ENCODE measurements at regions not wholly inside any gene's neighbourhood (a gene's known extent, or its start where the extent isn't known, plus 50 kb on each side); places are given as distances from the start of the nearest gene placed in this dataset.

- no peak for DNase-seq
Measured at GRCh38 chr11:31895926-31896325, 84.8 kb upstream of the PAX6 start.

- DNase-seq, result no peak
Measured at GRCh38 chr11:31887180-31887579, 76.1 kb upstream of the PAX6 start.

- no peak for DNase-seq
Measured at GRCh38 chr11:31884080-31884479, 73.0 kb upstream of the PAX6 start.

- DNase-seq, result no peak
Measured at GRCh38 chr11:31883435-31883834, 72.3 kb upstream of the PAX6 start.

GRCh38 chr11:31882951-31883392 lies 71.8 kb upstream of the PAX6 start:
- no peak for DNase-seq

GRCh38 chr11:31881825-31882224 lies 70.7 kb upstream of the PAX6 start:
- no peak for DNase-seq

GRCh38 chr11:31879681-31880080 lies 68.6 kb upstream of the PAX6 start:
- DNase-seq, result no peak

GRCh38 chr11:31877863-31878262 lies 66.7 kb upstream of the PAX6 start:
- DNase-seq, result no peak

GRCh38 chr11:31877083-31877482 lies 66.0 kb upstream of the PAX6 start:
- no peak for DNase-seq

- no peak for DNase-seq
Measured at GRCh38 chr11:31875866-31876560, 64.9 kb upstream of the PAX6 start.

GRCh38 chr11:31874631-31875191 lies 63.6 kb upstream of the PAX6 start:
- no peak for DNase-seq

- no peak for DNase-seq
Measured at GRCh38 chr11:31873124-31873523, 62.0 kb upstream of the PAX6 start.

- no peak for DNase-seq
Measured at GRCh38 chr11:31872076-31872443, 60.9 kb upstream of the PAX6 start.

- no peak for DNase-seq
Measured at GRCh38 chr11:31871310-31872075, 60.4 kb upstream of the PAX6 start.

- DNase-seq, result peak; percentile 5
Measured at GRCh38 chr11:31870609-31871309, 59.6 kb upstream of the PAX6 start.

GRCh38 chr11:31869986-31870385 lies 58.9 kb upstream of the PAX6 start:
- DNase-seq, result no peak

GRCh38 chr11:31865606-31866300 lies 54.6 kb upstream of the PAX6 start:
- no peak for DNase-seq

- no peak for DNase-seq
Measured at GRCh38 chr11:31863170-31863832, 52.2 kb upstream of the PAX6 start.

- DNase-seq, result no peak
Measured at GRCh38 chr11:31861011-31861410, 49.9 kb upstream of the PAX6 start.

Measured in RPMI8226 (cell line).